Effector CD4-positive, alpha-beta T cell (primary cell): ENCODE measurements at regions not wholly inside any gene's neighbourhood (a gene's known extent, or its start where the extent isn't known, plus 50 kb on each side); places are given as distances from the start of the nearest gene placed in this dataset.
"Not testable (repeated sequence)": the region's sequence is repeated elsewhere in the genome, so short reads cannot be mapped to it uniquely, and the experiment has no call there.

Experiments
- DNase-seq: peaks from one replicate; pipeline ENCODE4 v3.0.0-alpha.2; 2020

DNA sequence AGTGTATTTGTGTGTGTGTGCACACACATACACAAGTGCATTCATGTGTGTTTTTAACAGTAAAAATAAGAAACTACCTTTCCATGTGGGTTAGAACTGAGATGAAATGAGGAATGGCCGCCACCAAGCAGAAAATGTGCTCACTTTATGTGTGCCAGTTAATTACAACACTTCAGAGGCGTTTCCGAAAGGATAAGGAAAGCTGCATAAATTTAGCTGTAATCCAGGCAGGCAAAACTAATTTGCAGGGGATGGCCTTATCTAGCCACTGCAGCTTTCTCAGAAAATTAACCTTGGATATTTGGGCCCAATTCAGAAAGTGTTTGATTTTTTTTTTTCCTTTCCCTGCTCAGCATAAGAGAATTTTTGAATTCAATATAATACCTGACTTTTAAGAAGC is 328.8 kb upstream of the PHF14 start:
- DNase-seq, result no peak

- no peak for DNase-seq
These were observed 327.5 kb upstream of the PHF14 start for GRCh38 chr7:10646194-10646593.

DNA sequence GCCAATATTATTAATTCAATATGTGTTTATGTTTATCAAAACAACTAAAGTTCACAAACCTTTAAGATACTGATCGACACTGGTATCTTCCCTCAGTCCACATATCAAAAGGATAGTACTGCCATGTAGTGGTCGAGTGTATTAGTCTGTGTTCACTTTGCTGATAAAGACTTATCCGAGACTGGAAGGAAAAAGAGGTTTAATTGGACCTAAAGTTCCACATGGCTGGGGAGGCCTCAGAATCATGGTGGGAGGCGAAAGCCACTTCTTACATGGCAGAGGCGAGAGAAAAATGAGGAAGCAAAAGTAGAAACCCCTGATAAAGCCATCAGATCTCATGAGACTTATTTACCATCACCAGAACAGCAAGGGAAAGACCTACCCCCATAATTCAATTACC is 325.4 kb upstream of the PHF14 start:
- DNase-seq, result no peak

- DNase-seq, result not testable (repeated sequence)
These were observed 324.6 kb upstream of the PHF14 start for GRCh38 chr7:10649120-10649519.

- DNase-seq, result no peak
These were observed 318.6 kb upstream of the PHF14 start for GRCh38 chr7:10655031-10655430.

DNA sequence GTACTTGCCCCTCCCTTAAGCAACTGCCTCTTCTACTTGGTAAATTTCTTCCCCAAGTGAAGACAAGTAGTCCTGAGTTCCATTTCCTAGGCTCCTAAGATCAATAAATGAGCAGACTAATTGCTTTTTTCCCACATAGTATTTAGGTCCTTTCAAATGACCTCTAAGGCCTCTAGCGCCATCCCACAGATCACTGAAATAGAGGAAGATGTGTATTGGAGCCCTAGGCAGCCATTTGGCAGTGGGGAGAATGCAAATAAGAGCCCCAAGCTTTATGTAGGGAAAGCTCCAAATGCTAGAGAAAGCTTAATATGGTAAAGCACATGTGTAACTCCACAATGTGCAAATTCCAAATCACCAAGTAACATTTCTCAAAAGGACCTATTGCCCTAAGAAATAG is 316.5 kb upstream of the PHF14 start:
- DNase-seq, result no peak

- DNase-seq, result no peak
These were observed 315.8 kb upstream of the PHF14 start for GRCh38 chr7:10657837-10658236.

DNA sequence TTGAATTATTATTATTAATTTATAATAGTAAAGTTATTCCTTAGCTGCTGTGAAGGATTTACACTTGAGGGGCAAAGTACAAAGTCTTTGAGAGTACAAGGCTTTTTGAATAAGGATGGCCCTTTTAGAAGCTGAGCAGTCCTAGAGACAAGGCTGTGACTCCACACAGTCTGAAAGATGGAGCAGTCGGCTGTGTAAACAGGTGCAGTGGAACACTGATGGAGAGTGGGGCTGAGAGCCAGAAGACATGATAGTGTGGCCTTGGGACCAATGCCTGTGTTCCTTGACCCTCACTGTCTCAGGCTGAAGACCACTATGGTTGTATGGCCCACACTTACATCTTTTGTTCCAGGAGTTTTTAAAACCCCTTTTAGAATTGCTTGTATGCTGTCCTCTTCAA is 311.2 kb upstream of the PHF14 start:
- no peak for DNase-seq

- no peak for DNase-seq
These were observed 310.4 kb upstream of the PHF14 start for GRCh38 chr7:10662982-10663884.

- DNase-seq, result no peak
These were observed 301.5 kb upstream of the PHF14 start for GRCh38 chr7:10672186-10672585.

DNA sequence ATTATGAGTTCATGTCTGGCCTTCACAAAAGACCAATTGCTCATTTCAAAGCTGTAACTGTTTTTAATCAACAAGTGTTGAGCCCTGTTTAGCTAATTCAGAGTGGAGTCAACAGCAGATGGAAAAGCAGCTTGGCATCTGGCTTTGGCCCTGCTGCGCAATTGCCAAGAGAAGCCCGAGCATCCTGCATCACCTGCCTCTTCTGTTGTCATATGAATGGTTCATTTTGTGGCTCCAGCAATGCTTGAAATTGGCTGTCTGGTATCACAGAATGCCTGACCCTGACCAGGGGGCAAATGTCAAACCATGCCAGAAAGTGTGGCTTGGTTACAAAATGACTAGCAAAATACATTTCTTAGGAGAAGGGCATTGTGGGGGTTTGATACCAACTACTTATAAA is 296.5 kb upstream of the PHF14 start:
- DNase-seq, result no peak

- DNase-seq, result no peak
These were observed 295.9 kb upstream of the PHF14 start for GRCh38 chr7:10677668-10678232.

GRCh38 chr7:10684606-10685005 is 289.1 kb upstream of the PHF14 start:
- DNase-seq, result no peak

- DNase-seq, result no peak
These were observed 288.6 kb upstream of the PHF14 start for GRCh38 chr7:10685040-10685439.

DNA sequence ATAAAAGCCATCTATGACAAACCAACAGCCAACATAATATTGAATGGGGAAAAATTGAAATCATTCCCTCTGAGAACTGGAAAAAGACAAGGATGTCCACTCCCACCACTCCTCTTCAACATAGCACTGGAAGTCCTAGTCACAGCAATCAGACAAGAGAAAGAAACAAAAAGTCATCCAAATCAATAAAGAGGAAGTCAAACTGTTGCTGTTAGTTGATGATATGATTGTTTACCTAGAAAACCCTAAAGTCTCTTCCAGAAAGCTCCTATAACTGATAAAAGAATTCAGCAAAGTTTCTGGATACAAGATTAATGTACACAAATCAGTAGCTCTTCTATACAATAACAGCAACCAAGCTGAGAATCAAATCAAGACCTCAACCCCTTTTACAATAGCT is 285.1 kb upstream of the PHF14 start:
- DNase-seq, result no peak

GRCh38 chr7:10696064-10696463 is 277.6 kb upstream of the PHF14 start:
- no peak for DNase-seq

GRCh38 chr7:10703059-10703458 is 270.6 kb upstream of the PHF14 start:
- DNase-seq, result no peak

- DNase-seq, result no peak
These were observed 269.7 kb upstream of the PHF14 start for GRCh38 chr7:10703981-10704380.

DNA sequence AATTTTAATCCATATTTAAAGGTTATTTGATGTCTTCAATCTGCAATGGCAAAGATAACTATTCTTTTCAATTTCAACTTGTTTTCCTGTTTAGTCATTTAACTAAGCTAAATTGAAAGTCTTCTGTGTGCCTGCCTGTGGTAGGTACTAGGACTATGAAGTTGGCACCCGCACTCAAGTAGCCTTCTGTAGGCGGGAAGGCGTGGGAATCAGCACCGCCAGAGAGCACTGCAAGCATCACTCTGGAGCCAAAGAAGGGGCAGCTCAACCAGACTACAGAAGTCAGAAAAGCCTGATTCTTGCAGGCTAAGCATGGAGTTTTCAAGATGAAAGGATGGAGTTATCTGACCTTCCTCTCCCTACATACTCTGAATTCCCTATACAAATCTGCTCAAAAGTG is 269.0 kb upstream of the PHF14 start:
- no peak for DNase-seq

GRCh38 chr7:10706875-10707493 is 266.7 kb upstream of the PHF14 start:
- DNase-seq, result no peak

GRCh38 chr7:10707519-10707918 is 266.2 kb upstream of the PHF14 start:
- DNase-seq, result no peak

GRCh38 chr7:10708447-10708846 is 265.2 kb upstream of the PHF14 start:
- DNase-seq, result no peak

- DNase-seq, result no peak
These were observed 254.9 kb upstream of the PHF14 start for GRCh38 chr7:10718768-10719167.

DNA sequence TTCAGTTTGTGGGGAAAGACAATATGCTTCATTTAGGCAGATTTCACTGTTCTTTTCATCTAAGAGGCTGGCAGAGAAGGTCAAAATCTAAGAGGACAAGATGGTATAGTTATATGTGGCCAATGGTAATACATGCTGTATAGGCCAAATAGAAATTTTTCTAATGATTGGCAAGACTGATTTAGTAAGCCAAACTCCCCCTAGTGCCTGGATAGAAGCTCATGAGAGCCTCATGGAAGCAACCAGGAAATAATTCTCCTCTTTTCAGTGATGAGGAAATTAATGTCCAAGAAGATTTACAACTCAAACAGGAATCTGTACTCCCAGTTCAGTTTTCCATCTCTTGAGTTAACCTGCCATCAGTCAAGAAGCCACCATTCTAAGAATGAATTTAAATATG is 253.6 kb upstream of the PHF14 start:
- DNase-seq, result no peak
